ENCODE measurements at regions not wholly inside any gene's neighbourhood (a gene's known extent, or its start where the extent isn't known, plus 50 kb on each side); places are given as distances from the start of the nearest gene placed in this dataset.

DNA sequence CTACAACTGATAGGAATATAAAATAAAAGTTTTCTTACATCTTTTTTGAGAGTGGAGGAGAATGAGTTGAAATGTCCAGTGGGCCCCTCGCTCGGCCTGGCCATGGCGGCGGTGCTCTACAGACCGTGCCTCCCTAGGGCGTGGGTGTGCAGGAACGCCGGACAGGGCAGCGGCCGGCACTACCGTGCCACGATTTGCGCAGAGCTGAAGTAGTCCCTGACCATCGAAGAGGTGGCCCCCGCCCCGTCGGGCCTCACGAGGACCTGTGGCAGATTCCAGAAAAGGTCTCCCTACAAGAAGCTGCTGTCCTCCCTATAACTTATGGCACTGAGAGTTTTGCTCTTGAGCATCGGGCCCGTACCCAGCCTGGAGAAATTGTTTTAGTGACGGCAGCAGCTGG, 228.9 kb upstream of the ARHGAP24 start:
- no peak for DNase-seq
- in situ Hi-C loops (cut with MboI; ENCODE audit: low sequenced_read_pairs in 4 of 4), result no loop called here
- intact Hi-C loops (cut with DNase I; ENCODE audit: low total_unique reads), result no loop called here

DNA sequence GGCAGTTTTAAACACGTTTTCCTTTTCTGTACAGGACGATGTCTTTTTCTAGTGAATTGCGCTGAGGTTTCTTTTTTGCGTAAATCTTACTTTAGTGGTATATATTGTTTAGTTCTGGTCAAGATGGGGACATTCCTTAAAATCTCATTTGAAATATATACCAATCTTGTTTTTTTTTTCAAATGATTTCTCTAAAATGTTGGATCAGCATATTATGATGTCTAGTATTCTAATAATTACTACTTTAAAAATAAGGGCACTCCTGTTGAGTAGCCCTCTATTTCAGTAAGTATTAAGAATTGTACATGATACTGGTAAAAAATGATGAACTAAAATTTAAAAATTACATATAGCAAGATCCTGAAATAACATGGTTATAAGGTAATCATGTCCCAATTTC, 224.1 kb upstream of the ARHGAP24 start:
- Histone ChIP-seq H3K36me3 (no peaks in the 10 kb centered on the region), H3K4me1 (no peaks in the 10 kb centered on the region), H3K9me3 (peaks cover 0 to 8% (median 0%) of the 10 kb centered on the region in 3 donors), H3K4me3 (no peak overlapping the region), H3K27ac (no peak overlapping the region), H3K27me3 (no peaks in the 10 kb centered on the region)
- in situ Hi-C loops (cut with MboI; ENCODE audit: low sequenced_read_pairs in 4 of 4) (no loop called here), intact Hi-C loops (cut with DNase I; ENCODE audit: low total_unique reads) (no loop called here)
- no peak for ATAC-seq
- no peak for TF ChIP-seq POLR2A (IDR thresholded peaks at IDR 0.05)
- TF ChIP-seq, protein P1, sequence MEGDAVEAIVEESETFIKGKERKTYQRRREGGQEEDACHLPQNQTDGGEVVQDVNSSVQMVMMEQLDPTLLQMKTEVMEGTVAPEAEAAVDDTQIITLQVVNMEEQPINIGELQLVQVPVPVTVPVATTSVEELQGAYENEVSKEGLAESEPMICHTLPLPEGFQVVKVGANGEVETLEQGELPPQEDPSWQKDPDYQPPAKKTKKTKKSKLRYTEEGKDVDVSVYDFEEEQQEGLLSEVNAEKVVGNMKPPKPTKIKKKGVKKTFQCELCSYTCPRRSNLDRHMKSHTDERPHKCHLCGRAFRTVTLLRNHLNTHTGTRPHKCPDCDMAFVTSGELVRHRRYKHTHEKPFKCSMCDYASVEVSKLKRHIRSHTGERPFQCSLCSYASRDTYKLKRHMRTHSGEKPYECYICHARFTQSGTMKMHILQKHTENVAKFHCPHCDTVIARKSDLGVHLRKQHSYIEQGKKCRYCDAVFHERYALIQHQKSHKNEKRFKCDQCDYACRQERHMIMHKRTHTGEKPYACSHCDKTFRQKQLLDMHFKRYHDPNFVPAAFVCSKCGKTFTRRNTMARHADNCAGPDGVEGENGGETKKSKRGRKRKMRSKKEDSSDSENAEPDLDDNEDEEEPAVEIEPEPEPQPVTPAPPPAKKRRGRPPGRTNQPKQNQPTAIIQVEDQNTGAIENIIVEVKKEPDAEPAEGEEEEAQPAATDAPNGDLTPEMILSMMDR (IDR thresholded peaks at IDR 0.05 in 4 of 5, conservative IDR thresholded peaks at IDR 0.05 in 1 of 5), result no peak
- DNase-seq, result no peak

More for the DNA sequence above, 228.9 kb upstream of the ARHGAP24 start:
- no peak for TF ChIP-seq POLR2A (IDR thresholded peaks at IDR 0.05)
- TF ChIP-seq, protein P1 (IDR thresholded peaks at IDR 0.05 in 4 of 5, conservative IDR thresholded peaks at IDR 0.05 in 1 of 5), result no peak
- Histone ChIP-seq H3K27me3 (no peaks in the 10 kb centered on the region), H3K27ac (no peak overlapping the region), H3K4me3 (no peak overlapping the region), H3K36me3 (no peaks in the 10 kb centered on the region), H3K4me1 (no peaks in the 10 kb centered on the region), H3K9me3 (no peaks in the 10 kb centered on the region)
- ATAC-seq, result no peak

DNA sequence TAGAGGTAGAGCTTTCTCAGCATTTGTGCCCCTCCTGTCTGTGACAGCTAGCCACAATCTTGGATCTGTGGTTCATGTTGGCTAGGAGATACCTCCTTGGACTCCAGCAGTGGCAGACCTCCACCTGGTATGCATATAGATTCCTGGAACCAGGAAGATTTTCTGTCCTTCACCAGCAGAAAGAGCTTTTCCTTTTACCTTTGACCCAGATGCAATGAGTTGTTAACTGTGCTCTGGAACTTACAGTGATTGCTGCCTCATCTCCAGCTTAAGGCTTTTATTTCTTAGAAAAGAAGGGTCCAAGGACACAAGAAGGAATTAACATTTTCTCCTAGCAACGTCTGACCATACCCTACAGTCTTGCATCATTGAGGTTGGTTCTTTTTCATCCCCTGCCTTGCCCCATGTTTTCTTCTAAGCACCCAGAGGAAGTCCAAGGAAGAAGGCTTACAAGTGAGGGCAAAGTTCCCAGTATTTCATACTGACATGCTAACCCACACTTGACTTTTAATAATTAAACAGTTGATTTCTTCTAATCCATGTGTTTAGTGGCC, 217.1 kb upstream of the ARHGAP24 start:
- Histone ChIP-seq H3K4me1 (no peaks in the 10 kb centered on the region), H3K4me3 (no peak overlapping the region), H3K27me3 (no peaks in the 10 kb centered on the region), H3K27ac (no peak overlapping the region), H3K9me3 (peaks cover 0 to 8% (median 0%) of the 10 kb centered on the region in 3 donors), H3K36me3 (no peaks in the 10 kb centered on the region)
- DNase-seq, result no peak
- in situ Hi-C loops (cut with MboI; ENCODE audit: low sequenced_read_pairs in 4 of 4) (no loop called here), intact Hi-C loops (cut with DNase I; ENCODE audit: low total_unique reads) (no loop called here)
- no peak for ATAC-seq
- TF ChIP-seq POLR2A (IDR thresholded peaks at IDR 0.05), result no peak
- TF ChIP-seq, protein P1 (IDR thresholded peaks at IDR 0.05 in 4 of 5, conservative IDR thresholded peaks at IDR 0.05 in 1 of 5), result no peak

DNA sequence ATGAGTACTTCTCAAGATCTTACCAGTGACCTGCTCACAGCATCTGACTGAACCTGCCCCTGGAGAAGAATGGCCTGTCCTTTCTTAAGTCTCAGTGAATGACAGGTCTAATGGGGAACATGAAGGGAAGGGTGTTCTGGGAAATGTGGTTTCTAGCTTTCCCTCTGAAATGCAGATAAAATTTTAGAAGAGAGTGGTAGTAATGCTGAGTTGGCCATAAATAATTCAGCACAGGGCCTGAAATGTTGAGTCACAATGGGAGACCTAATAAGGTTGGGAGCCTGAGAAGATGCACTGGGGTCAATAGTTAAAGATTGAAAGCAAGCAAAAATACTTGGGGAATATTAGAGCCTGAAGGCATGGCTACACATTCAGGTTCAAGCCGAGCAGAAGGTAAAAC, 214.9 kb upstream of the ARHGAP24 start:
- no peaks in the 10 kb centered on the region for H3K27me3 ChIP-seq
- H3K4me3 ChIP-seq, result no peak overlapping the region
- no peaks in the 10 kb centered on the region for H3K36me3 ChIP-seq
- no peak for ATAC-seq
- H3K4me1 ChIP-seq, result no peaks in the 10 kb centered on the region
- no peak for DNase-seq
- no peak overlapping the region for H3K27ac ChIP-seq
- TF ChIP-seq POLR2A (IDR thresholded peaks at IDR 0.05), result no peak
- TF ChIP-seq, protein P1 (IDR thresholded peaks at IDR 0.05 in 4 of 5, conservative IDR thresholded peaks at IDR 0.05 in 1 of 5), result no peak
- in situ Hi-C loops (cut with MboI; ENCODE audit: low sequenced_read_pairs in 4 of 4) (no loop called here), intact Hi-C loops (cut with DNase I; ENCODE audit: low total_unique reads) (no loop called here)
- no peaks in the 10 kb centered on the region for H3K9me3 ChIP-seq

DNA sequence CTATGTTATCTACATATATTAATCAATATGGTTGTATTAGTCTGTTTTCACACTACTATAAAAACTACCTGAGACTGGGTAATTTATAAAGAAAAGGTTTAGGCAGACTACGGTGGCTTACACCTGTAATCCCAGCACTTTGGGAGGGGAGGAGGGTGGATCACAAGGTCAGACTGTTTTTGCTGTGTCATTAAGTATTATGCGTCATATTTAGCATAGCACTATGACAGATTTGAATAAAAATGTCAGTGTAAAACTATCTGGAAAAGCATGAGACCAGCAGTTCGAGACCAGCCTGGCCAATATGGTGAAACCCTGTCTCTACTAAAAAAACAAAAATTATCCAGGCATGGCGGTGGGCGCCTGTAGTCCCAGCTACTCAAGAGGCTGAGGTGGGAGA, 209.7 kb upstream of the ARHGAP24 start:
- no peaks in the 10 kb centered on the region for H3K27me3 ChIP-seq
- H3K36me3 ChIP-seq, result no peaks in the 10 kb centered on the region
- H3K9me3 ChIP-seq, result no peaks in the 10 kb centered on the region
- no peaks in the 10 kb centered on the region for H3K4me1 ChIP-seq
- DNase-seq (no peak), ATAC-seq (no peak)
- H3K27ac ChIP-seq, result no peak overlapping the region
- H3K4me3 ChIP-seq, result no peak overlapping the region
- in situ Hi-C loops (cut with MboI; ENCODE audit: low sequenced_read_pairs in 4 of 4) (no loop called here), intact Hi-C loops (cut with DNase I; ENCODE audit: low total_unique reads) (no loop called here)
- no peak for TF ChIP-seq POLR2A (IDR thresholded peaks at IDR 0.05)
- TF ChIP-seq, protein P1 (IDR thresholded peaks at IDR 0.05 in 4 of 5, conservative IDR thresholded peaks at IDR 0.05 in 1 of 5), result no peak
